NT2/D1 (cell line): ENCODE measurements at regions not wholly inside any gene's neighbourhood (a gene's known extent, or its start where the extent isn't known, plus 50 kb on each side); places are given as distances from the start of the nearest gene placed in this dataset.

Source experiments
- YY1 ChIP-seq: IDR thresholded peaks from 2 replicates; pipeline ENCODE4 v1.6.1; 2011; ENCODE audit not compliant: insufficient read length, insufficient read depth
- ZNF274 ChIP-seq: IDR thresholded peaks from 2 replicates; pipeline ENCODE4 v1.6.1; 2011; ENCODE audit warnings: mild to moderate bottlenecking, low read depth, low read length

GRCh38 chrX:14344172-14344940 lies 185.0 kb upstream of the GLRA2 start:
- TF ChIP-seq ZNF274 (no peak), YY1 (no peak)
